ENCODE measurements at regions not wholly inside any gene's neighbourhood (a gene's known extent, or its start where the extent isn't known, plus 50 kb on each side); places are given as distances from the start of the nearest gene placed in this dataset.

DNA sequence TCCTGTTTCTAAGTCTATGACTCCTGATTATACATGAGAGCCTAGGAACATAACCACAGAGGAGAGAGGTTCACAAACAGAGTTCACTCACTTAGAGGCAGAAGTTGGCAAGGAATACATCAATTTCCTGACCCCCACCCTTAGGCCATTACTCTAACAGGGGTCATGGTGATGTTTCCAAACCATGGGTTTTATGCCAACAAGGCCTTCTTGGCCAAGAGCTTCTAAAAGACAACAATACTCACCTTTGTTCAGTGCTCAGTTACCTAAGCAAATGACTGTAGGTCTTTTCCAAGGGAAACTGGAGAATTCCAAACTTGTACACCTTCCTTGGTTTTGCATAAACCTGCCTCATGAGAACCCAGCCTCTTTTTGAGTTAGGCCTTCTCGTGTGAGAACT lies 52.6 kb downstream of the ERICH4 start:
- no peak overlapping the region for H2AFZ ChIP-seq (ENCODE audit: low read depth, low read length)
- H3K14ac ChIP-seq (ENCODE audit: low read length in 2 of 2): no peak overlapping the region
- WGBS: 0% methylated on average over 1 of the region's 1 CpG
- no peak overlapping the region for H3K4ac ChIP-seq (ENCODE audit: low read depth in 1 of 2, low read length in 2 of 2)
- H3K27me3 ChIP-seq (ENCODE audit: control insufficient read depth in 1 of 2, insufficient read depth in 1 of 2, low read length in 2 of 2): peaks cover 4 to 23% of the 10 kb centered on the region in 2 experiments
- no peak overlapping the region for H3K18ac ChIP-seq (ENCODE audit: low read depth in 1 of 2, low read length in 2 of 2)
- H3K79me1 ChIP-seq (replicated peaks; ENCODE audit: low read length, poor library complexity, severe bottlenecking): no peaks in the 10 kb centered on the region
- H3K23ac ChIP-seq (ENCODE audit: low read length in 2 of 2): no peak overlapping the region
- no peak overlapping the region for H2AK5ac ChIP-seq (ENCODE audit: low read length, severe bottlenecking)
- H4K91ac ChIP-seq (ENCODE audit: low read length): no peak overlapping the region
- no peaks in the 10 kb centered on the region for H3K36me3 ChIP-seq (ENCODE audit: control insufficient read depth in 1 of 2, insufficient read depth in 2 of 2, low read depth in 1 of 2, low read length in 2 of 2)
- H3K4me2 ChIP-seq (ENCODE audit: low read length, poor library complexity, severe bottlenecking): no peak overlapping the region
- no peak for DNase-seq
- H2BK120ac ChIP-seq (ENCODE audit: low read depth, low read length): no peak overlapping the region
- H3K27ac ChIP-seq (ENCODE audit: low read length, poor library complexity, severe bottlenecking): no peak overlapping the region
- H2BK12ac ChIP-seq (ENCODE audit: low read length in 2 of 2): no peak overlapping the region
- H3K4me1 ChIP-seq (ENCODE audit: control insufficient read depth, insufficient read depth, low read depth, low read length): no peaks in the 10 kb centered on the region
- no peak overlapping the region for H3K4me3 ChIP-seq (ENCODE audit: insufficient read depth in 1 of 2, low read depth in 1 of 2, low read length in 2 of 2)
- H3K9me3 ChIP-seq (ENCODE audit: control insufficient read depth, low read length): no peaks in the 10 kb centered on the region
- no peak overlapping the region for H4K8ac ChIP-seq (ENCODE audit: low read length)
- H2BK15ac ChIP-seq (ENCODE audit: low read depth, poor library complexity, severe bottlenecking): no peak overlapping the region
- H2BK5ac ChIP-seq (ENCODE audit: low read depth, low read length, poor library complexity, severe bottlenecking): no peak overlapping the region
- H3K9ac ChIP-seq (ENCODE audit: low read length): no peak overlapping the region

DNA sequence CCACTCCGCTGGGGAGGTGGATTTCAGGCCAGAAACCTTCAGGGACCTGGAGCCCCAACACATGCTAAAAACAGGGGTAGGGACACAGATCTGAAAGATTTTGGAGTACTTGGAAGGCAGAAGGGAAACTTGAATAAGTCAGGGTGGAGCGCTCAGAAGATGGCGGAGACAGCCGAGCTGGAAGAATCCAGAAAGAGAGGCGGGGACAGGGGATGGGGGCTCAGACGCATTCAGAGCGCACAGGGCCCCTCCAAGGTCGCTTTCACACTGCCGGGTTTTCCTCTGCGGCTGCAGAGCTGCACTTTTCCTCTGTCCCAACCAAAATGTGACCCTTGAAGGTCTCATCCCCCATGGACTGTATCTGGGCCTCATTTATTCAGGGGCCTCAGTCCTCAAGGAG lies 56.9 kb downstream of the ERICH4 start:
- Histone ChIP-seq H3K18ac (ENCODE audit: low read depth in 1 of 2, low read length in 2 of 2) (no peak overlapping the region), H2BK15ac (ENCODE audit: low read depth, poor library complexity, severe bottlenecking) (no peak overlapping the region), H4K8ac (ENCODE audit: low read length) (no peak overlapping the region), H3K4me3 (ENCODE audit: insufficient read depth in 1 of 2, low read depth in 1 of 2, low read length in 2 of 2) (no peak overlapping the region), H3K9ac (ENCODE audit: low read length) (no peak overlapping the region), H2BK5ac (ENCODE audit: low read depth, low read length, poor library complexity, severe bottlenecking) (no peak overlapping the region), H3K27me3 (ENCODE audit: control insufficient read depth in 1 of 2, insufficient read depth in 1 of 2, low read length in 2 of 2) (peaks cover 4 to 34% of the 10 kb centered on the region in 2 experiments), H2AK5ac (ENCODE audit: low read length, severe bottlenecking) (no peak overlapping the region), H3K27ac (ENCODE audit: low read length, poor library complexity, severe bottlenecking) (no peak overlapping the region), H3K9me3 (ENCODE audit: control insufficient read depth, low read length) (no peaks in the 10 kb centered on the region), H2BK120ac (ENCODE audit: low read depth, low read length) (no peak overlapping the region), H2AFZ (ENCODE audit: low read depth, low read length) (no peak overlapping the region), H4K91ac (ENCODE audit: low read length) (no peak overlapping the region), H3K4ac (ENCODE audit: low read depth in 1 of 2, low read length in 2 of 2) (no peak overlapping the region), H2BK12ac (ENCODE audit: low read length in 2 of 2) (no peak overlapping the region), H3K79me1 (replicated peaks; ENCODE audit: low read length, poor library complexity, severe bottlenecking) (no peaks in the 10 kb centered on the region), H3K14ac (ENCODE audit: low read length in 2 of 2) (no peak overlapping the region), H3K4me2 (ENCODE audit: low read length, poor library complexity, severe bottlenecking) (no peak overlapping the region), H3K4me1 (ENCODE audit: control insufficient read depth, insufficient read depth, low read depth, low read length) (no peaks in the 10 kb centered on the region), H3K36me3 (ENCODE audit: control insufficient read depth in 1 of 2, insufficient read depth in 2 of 2, low read depth in 1 of 2, low read length in 2 of 2) (no peaks in the 10 kb centered on the region), H3K23ac (ENCODE audit: low read length in 2 of 2) (no peak overlapping the region)
- DNase-seq: no peak
- 85% methylated on average over 10 of the region's 10 CpGs for WGBS

DNA sequence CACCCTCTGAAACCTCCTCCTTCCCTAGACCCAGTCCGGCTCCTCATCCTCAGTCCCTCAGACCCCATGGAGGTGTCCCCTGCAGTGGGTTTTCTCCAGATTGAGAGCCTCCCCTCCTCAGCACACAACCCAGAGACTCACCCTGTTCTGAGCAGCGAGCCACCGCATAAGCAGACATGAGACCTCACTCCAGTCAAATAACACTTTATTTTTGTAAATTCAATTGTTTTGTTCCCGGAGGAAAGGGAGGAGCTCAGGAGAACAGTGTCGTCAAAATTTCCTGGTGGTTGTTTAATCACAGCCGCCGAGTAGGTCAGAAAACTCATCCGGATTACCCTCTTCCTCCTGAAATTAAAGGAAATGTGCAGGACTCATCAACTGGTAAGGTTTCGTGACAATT lies 57.5 kb downstream of the ERICH4 start:
- Histone ChIP-seq H2AFZ (ENCODE audit: low read depth, low read length) (no peak overlapping the region), H3K79me1 (replicated peaks; ENCODE audit: low read length, poor library complexity, severe bottlenecking) (no peaks in the 10 kb centered on the region), H3K4me2 (ENCODE audit: low read length, poor library complexity, severe bottlenecking) (no peak overlapping the region), H3K36me3 (ENCODE audit: control insufficient read depth in 1 of 2, insufficient read depth in 2 of 2, low read depth in 1 of 2, low read length in 2 of 2) (no peaks in the 10 kb centered on the region), H2BK120ac (ENCODE audit: low read depth, low read length) (no peak overlapping the region), H3K4ac (ENCODE audit: low read depth in 1 of 2, low read length in 2 of 2) (no peak overlapping the region), H2AK5ac (ENCODE audit: low read length, severe bottlenecking) (no peak overlapping the region), H3K4me3 (ENCODE audit: insufficient read depth in 1 of 2, low read depth in 1 of 2, low read length in 2 of 2) (no peak overlapping the region), H2BK12ac (ENCODE audit: low read length in 2 of 2) (no peak overlapping the region), H3K9ac (ENCODE audit: low read length) (no peak overlapping the region), H3K27me3 (ENCODE audit: control insufficient read depth in 1 of 2, insufficient read depth in 1 of 2, low read length in 2 of 2) (peaks cover 4 to 38% of the 10 kb centered on the region in 2 experiments), H3K23ac (ENCODE audit: low read length in 2 of 2) (no peak overlapping the region), H2BK15ac (ENCODE audit: low read depth, poor library complexity, severe bottlenecking) (no peak overlapping the region), H4K91ac (ENCODE audit: low read length) (no peak overlapping the region), H3K27ac (ENCODE audit: low read length, poor library complexity, severe bottlenecking) (no peak overlapping the region), H3K9me3 (ENCODE audit: control insufficient read depth, low read length) (no peaks in the 10 kb centered on the region), H2BK5ac (ENCODE audit: low read depth, low read length, poor library complexity, severe bottlenecking) (no peak overlapping the region), H3K14ac (ENCODE audit: low read length in 2 of 2) (no peak overlapping the region), H3K4me1 (ENCODE audit: control insufficient read depth, insufficient read depth, low read depth, low read length) (no peaks in the 10 kb centered on the region), H3K18ac (ENCODE audit: low read depth in 1 of 2, low read length in 2 of 2) (no peak overlapping the region), H4K8ac (ENCODE audit: low read length) (no peak overlapping the region)
- DNase-seq: no peak
- 94% methylated on average over 9 of the region's 9 CpGs for WGBS

DNA sequence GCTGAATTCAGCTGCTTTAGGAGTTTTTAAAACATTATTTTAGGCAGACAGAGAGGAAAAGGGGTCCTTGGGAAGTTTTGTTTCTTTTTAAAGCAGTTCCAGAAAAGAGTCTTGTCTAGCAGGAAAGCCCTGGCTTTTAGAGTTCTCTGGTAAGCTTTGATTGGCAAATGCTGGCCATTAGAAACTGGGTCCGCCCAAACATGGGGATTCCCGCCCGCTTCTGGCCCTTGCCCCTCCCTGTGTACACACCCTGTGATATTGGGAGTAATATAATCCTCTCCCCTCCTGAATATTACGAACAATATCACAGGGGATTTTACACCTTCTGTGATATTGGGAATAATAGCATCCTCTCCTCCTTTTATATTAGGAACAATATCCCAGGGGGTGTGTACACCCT lies 58.9 kb downstream of the ERICH4 start:
- Histone ChIP-seq H3K9ac (ENCODE audit: low read length) (no peak overlapping the region), H2AK5ac (ENCODE audit: low read length, severe bottlenecking) (no peak overlapping the region), H3K4me2 (ENCODE audit: low read length, poor library complexity, severe bottlenecking) (no peak overlapping the region), H3K9me3 (ENCODE audit: control insufficient read depth, low read length) (no peaks in the 10 kb centered on the region), H2BK15ac (ENCODE audit: low read depth, poor library complexity, severe bottlenecking) (no peak overlapping the region), H4K8ac (ENCODE audit: low read length) (no peak overlapping the region), H2BK120ac (ENCODE audit: low read depth, low read length) (no peak overlapping the region), H3K79me1 (replicated peaks; ENCODE audit: low read length, poor library complexity, severe bottlenecking) (no peaks in the 10 kb centered on the region), H3K23ac (ENCODE audit: low read length in 2 of 2) (no peak overlapping the region), H2BK12ac (ENCODE audit: low read length in 2 of 2) (no peak overlapping the region), H3K4me3 (ENCODE audit: insufficient read depth in 1 of 2, low read depth in 1 of 2, low read length in 2 of 2) (no peak overlapping the region), H2BK5ac (ENCODE audit: low read depth, low read length, poor library complexity, severe bottlenecking) (no peak overlapping the region), H4K91ac (ENCODE audit: low read length) (no peak overlapping the region), H2AFZ (ENCODE audit: low read depth, low read length) (no peak overlapping the region), H3K4me1 (ENCODE audit: control insufficient read depth, insufficient read depth, low read depth, low read length) (no peaks in the 10 kb centered on the region), H3K27me3 (ENCODE audit: control insufficient read depth in 1 of 2, insufficient read depth in 1 of 2, low read length in 2 of 2) (peaks cover 4 to 41% of the 10 kb centered on the region in 2 experiments), H3K27ac (ENCODE audit: low read length, poor library complexity, severe bottlenecking) (no peak overlapping the region), H3K36me3 (ENCODE audit: control insufficient read depth in 1 of 2, insufficient read depth in 2 of 2, low read depth in 1 of 2, low read length in 2 of 2) (no peaks in the 10 kb centered on the region), H3K4ac (ENCODE audit: low read depth in 1 of 2, low read length in 2 of 2) (no peak overlapping the region), H3K14ac (ENCODE audit: low read length in 2 of 2) (no peak overlapping the region), H3K18ac (ENCODE audit: low read depth in 1 of 2, low read length in 2 of 2) (no peak overlapping the region)
- no peak for DNase-seq
- WGBS: 100% methylated on average over 1 of the region's 4 CpGs
